Ecto neural progenitor cell (in vitro differentiated cells): ENCODE measurements at regions not wholly inside any gene's neighbourhood (a gene's known extent, or its start where the extent isn't known, plus 50 kb on each side); places are given as distances from the start of the nearest gene placed in this dataset.
"Not testable (repeated sequence)": the region's sequence is repeated elsewhere in the genome, so short reads cannot be mapped to it uniquely, and the experiment has no call there.

Source experiments
- DNase-seq: peaks from one replicate; pipeline ENCODE4 v3.0.0-alpha.2; 2018; ENCODE audit warnings: low spot score

DNA sequence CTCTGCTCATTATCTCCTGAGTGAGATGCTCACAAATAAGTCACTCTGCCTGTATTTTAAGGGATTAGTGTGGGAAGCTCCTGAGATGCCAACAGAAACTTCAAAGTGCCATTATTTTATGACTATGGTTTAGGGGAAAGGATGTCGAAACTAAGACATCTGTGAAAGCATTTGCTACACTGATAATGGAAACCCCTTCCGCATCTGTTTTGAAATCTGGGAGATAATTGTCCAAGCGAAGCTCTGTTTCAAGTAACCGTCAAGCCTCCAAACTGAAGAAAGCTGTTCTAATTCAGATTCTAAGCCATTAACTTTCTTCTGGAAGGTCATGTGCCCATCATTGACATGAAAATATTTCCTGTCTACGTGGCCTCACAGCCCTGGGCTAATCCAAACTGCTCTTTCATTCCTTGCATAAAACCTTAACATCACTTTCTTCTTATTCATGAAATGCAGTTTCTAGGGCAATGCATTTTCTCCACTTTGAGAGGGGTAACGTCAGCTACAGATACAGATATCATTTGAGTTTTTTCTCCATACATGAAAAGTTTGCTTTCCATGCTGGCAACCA is 932.0 kb downstream of the C6orf118 start:
- DNase-seq = no peak

DNA sequence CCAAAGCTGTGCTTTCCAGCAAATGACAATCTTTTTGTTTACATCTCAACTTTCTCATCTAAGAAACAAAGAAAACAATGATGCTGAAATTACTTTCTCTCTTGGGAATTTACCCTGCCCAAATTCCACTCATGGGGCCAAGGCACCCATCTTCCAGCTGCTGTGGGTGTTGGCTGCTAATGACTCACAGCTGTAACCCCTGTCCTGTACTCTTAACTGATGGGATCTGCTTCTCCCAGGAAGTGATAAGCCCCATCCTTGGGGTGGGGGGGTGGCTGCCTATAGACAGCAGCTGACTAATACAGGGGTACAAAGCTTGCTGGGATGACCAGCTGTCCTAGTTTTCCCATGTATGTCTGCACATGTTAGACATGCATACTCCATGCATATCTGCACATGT is 938.6 kb downstream of the C6orf118 start:
- no peak for DNase-seq

DNA sequence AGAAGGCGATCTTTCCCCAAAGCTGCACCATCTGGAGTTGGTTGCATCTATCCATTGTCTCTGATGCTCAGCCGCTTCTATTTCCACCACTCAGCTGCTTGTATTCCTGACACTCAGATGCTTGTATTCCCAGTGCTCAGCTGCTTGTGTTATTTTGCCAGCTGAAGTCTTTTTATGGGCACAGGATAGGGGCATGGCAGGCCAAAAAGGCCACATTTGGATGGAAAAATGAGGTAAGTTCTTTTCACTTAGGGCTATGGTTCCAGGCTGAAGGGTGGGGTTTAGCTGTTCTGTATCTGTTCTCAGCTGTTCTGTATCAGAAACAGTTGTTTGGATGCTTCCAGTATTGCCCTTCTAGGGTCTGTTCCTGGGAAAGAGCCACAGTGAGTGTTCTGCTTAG is 944.9 kb downstream of the QKI start:
- DNase-seq = no peak

DNA sequence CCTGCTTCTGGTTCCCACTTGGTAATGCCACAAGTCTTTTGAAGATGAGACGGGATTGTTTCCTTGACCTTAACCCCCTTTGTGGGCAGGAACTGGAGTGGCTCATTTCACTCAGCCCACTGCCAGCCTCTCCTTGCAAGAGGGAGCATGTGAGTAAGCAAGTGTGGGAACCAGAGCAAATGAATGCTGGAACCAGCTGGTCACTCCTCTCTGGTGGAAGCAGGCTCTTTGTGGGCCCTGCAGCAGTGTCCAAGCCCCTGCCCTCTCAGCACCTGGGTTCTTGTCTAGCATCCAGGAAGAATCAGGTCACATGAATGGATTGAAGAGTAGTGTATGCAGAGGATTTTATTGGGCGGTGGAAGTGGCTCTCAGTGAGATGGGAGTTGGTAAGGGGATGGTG is 944.5 kb downstream of the QKI start:
- DNase-seq = no peak

DNA sequence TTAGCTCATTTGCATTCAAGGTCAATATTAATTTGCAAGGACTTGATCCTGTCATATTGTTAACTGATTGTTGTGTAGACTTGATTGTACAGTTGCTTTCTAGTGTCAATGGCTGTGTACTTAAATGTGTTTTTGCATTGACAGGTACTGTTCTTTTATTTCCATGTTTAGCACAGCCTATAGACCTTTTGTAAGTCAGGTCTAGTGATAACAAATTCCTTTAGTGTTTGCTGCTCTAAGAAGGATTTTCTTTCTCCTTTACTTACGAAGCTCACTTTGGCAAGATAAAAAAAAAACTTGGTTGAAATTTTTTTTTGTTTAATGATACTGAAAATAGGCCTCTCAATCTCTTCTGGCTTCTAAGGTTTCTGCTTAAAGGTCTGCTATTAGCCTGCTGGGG is 942.3 kb downstream of the QKI start:
- DNase-seq = no peak

DNA sequence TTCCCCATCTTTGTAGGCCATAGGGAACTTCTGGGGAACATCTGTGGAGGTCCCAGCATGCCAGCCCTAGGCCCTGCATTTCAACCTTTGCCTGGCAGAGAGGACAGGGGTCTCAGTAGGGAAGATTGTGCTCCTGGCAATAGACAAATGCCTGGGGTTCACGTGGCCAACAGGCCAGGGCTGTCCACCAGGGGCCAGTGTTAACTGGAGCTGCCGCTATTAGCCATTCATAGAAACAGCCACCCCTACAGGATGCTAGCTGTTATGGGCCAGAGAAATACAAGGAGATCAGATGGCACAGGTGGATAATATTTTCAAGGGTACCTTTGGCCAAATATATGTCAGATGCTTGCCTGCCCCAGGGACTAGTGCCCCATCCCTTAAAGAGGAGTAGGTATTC is 932.9 kb downstream of the QKI start:
- DNase-seq = no peak

DNA sequence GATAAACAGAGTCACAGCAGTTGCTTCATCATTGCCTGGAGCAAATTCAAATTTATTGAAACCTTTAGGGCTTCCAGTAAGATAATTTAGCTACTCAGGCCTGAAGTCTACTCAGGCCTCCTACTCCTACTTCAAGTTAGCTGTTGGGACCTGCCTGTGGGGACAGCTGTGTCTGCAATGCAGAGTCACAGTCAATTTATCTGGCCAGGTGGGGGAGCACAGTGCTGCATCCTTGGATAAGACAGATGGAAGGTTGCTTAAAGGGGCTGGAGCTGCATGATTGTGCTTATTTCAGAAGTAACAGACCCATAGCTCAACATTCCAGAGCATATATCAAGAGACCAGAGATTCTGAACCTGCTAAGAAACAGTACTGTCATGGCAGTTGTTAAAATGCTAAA is 932.1 kb downstream of the QKI start:
- no peak for DNase-seq

DNA sequence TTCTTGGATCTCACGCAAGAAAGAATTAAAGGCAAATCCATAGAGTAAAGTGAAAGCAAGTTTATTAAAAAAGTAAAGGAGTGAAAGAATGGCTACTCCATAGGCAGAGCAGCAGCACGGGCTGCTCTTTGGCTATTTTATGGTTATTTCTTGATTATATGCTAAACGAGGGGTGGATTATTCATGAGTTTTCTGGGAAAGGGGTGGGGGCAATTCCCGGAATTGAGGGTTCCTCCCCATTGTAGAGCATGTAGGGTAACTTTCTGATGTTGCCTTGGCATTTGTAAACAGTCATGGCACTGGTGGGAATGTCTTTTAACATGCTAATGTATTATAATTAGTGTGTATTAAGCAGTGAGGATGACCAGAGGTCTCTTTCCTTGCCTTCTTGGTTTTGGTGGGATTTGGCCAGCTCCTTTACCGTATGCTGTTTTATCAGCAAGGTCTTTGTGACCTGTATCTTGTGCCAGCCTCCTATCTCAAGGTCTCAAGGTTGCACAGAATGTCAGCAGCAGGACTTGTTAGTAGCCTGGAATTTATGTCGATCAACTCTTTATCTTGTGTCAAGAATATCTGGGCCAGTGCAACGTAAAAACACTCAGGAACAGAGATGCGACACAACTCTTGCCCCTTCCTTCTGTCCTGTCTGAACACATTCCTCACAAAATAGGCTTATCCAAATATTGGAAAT is 931.4 kb downstream of the QKI start:
- no peak for DNase-seq

DNA sequence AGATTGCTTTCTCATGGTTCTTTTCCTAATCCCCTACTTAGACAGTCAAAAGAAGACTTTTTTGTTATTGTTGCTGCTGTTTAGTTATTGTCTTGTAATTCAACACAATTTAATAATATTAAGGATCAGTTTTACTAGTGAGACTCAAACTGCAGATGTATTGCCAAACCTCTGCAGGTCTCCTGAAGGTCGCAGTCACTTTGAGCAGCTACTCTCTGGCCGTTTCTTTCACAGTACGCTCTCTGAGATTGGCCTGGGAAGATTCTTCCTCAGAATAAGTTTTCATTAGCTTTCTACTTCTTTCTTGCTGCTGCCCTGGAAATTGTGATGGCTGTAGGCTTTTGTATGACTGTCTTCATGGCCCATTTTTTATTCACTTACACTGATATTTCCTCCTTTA is 930.8 kb downstream of the QKI start:
- DNase-seq = no peak

DNA sequence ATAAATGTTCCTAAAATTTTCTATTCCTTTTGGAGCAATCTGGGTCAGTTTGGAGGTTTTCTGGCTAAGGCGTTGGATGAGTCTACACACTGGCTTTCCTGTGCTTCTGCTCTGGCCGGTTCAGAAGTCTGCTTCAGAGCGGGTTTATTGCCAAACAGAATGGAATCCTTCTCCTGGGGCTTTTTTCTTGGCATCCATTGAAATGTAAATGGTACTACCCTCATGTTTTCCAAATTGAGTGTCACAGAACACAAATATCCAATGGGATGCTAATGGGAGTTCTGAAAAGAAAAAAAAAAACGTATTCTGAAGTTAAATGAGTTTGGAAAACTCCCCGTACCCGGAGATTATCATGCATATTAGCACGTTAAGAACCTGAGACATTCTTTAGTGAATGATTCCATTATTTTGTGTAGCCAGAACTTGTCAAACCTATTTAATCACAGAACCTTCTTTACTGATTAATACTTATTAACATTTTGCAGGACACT is 930.3 kb downstream of the QKI start:
- no peak for DNase-seq

DNA sequence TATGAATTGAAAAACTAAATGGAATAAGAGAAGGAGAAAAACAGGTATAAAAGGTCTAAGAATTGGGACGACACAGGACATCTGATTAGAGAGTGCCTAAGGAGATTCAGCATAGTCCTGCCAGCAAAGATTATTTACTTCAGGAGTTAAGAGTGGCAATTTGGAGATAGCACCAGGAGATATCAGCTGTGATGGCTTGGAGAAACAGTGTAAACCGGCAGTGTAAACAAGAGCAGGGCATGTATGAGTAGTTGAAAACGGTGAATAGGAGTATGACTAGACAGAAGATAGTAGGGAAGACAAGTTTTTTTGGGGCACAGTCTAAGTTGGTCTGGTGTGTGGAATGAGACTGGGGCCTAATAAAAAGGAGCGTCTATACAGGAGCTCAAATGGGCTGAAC is 924.9 kb downstream of the QKI start:
- not testable (repeated sequence) for DNase-seq

DNA sequence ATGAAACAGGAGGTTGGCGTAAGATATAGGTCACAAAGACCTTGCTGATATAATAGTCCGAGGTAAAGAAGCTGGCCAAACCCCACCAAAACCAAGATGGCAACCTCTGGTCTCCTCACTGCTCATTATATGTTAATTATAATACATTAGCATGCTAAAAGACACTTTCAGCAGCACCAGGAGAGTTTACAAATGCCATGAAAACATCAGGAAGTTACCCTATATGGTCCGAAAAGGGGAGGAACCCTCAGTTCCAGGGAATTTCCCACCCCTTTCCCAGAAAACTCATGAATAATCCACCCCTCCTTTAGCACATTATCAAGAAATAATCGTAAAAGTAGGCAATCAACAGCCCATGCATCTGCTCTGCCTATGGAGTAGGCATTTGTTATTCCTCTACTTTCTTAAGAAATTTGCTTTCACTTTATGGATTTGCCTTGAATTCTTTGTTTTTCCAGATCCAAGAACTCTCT is 923.4 kb downstream of the QKI start:
- no peak for DNase-seq

DNA sequence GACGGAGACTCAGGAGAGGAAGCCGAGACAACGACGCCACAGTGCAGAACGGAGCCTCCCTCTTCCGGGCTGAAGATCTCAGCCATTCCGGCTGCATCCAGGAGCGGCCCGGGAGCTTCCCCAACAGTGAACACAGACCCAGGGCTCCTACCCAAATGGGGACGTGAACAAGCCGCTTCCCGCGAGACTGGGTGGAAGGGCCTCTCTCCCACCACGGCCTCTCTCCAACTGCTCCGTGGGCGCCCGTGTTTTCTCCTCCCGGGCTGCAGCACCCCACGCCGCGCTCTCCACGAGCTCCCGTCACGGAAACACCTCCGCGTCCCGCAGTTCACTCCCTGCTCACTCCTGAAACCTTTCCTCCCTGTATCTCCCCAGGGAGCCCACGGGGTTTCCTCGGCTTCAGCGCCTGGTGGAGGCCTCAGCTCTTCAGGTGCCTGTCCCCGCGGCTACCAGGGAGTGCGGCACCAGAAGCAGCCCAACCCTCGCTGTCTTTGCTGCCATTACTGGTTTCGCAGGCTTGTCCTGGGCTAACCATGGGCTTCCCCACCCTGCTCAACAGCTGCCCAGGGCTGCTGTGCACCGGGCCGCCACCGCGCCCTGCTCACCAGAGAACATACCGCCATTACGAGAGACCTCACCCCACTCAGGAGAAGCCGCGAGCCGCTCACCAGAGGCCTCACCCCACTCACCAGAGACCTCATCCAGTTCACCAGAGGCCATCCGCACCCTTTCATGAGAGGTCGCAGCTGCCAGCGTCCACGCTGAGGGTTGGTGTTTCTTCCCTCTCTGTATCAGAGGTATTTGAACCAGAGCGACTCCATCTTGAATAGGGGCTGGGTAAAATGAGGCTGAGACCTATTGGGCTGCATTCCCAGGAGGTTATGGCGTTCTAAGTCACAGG is 922.8 kb downstream of the QKI start:
- DNase-seq = no peak

DNA sequence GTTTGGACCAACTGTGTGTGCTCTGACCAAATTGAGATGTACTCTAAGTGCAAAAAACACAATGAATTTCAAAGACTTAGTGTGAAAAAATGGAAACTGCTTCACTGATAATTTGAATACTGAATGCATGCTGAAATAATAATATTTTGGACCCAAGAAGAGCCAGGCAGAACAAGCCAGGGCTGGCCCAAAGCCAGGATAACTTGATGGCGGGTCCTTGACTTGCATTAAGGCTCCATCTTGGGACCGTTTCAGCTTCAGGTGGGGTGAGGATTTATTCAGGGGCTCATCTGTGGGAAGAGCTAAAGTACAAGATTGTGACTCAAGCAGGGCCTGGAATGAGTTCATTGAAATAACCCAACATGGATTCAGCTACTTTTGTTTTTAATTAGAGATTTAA is 921.9 kb downstream of the QKI start:
- DNase-seq = no peak

DNA sequence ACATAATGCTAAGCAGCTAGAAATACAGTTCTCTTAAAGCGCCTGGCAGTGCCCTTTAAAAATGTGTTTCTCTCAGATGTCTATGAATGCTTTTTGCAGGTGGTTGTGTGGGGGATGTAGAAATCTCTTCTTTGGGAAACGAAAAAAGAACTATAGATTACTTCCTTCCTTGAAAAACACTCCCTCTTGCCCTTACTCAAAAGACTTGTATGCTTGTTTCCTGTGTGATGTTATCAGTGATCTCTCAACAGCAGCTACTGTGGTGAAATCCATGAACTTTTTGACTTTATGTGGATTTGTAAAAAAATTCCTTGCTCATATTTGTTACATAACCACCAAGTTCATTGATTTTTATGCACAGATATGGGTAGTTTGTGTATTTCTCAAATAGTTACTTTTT is 916.5 kb downstream of the QKI start:
- DNase-seq = no peak

DNA sequence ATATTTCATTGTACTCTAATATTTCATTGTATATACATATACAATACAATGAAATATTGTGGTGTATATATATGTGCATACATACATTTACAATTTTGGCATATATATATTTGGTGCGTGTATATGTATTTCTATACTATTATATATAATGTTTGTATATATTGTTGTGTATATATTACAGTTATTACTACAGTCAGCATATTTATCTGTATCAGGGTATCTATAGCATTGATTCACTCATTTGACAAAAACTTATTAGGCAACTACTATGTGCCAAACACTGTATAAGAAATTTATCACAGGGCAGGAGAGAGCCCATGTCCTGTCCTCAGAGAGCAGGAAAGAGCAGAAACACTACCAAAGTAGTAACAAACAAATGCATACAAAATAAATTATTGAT is 910.6 kb downstream of the QKI start:
- DNase-seq = no peak

DNA sequence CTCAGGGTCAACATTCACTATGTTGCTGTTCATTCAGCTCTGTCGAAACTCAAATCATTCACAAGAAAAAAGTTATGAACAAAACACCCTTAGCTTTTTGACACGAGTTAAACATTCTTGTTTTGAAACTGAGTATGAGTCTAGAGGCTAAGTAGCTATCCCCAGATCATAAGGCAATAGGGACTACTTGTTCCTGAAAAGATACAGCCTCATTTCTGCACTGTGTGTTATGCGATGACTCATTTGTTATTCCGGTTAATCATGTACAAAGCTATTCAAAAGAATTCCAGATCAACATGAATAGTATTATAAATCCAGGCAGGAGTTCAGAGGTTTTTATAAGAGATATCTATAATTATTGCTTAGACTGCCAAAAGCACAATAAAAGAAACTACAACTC is 908.0 kb downstream of the QKI start:
- no peak for DNase-seq

DNA sequence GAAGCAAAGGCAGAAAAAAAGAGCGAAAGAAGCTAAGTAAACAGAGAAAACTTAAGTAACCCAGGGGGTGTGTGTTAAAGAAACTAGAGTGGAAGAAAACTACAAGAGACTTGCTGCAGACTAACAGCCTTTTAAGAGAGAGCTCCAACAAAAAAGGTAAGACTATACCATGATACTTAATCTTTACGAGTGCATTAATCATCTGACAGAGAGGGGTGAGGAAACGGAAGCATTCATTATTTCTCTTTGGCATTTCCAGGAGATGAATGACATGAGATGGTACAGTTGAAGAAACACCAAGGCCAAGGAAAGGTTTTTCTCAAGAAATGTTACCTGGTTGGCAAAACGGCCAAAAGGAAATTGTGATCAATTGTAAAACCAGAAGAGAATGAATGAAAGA is 906.8 kb downstream of the QKI start:
- no peak for DNase-seq

DNA sequence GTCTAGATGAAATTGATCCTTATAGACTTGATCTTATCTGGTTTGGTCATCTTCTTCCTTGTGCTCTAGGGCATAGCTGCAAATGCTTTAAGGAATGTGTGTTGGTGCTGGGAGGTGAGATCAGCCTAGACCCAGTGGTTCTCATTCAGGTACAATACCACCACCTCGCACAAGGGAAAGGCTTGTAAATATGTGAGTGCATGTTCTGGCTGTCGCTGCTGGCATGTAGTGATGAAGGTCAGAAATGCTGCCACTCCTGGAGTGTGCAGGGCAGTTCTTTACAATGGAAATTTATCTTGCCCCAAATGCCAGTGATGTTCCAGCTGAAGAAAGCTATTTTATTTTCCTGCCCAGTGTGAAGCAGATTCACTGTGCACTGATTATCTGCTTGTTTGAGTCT is 900.9 kb downstream of the QKI start:
- no peak for DNase-seq

DNA sequence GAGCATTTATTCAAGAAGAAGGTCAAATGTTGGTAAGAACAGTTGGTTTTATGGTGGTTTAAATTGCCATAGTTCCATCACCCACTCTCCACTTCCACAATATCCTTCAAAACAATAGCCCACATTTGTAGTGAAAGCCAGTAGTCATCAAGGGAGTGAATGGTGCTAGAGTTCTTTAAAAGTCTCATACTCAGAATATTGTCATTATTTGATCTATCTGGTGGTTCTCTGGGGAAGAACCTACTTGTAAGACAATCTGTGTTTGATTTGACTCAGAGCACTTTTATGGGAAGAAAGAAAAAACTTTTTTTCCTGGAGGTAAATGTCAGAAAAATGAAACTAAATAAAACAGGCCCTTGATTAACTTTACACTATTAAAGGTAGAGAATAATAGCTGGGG is 893.8 kb downstream of the QKI start:
- DNase-seq = no peak

DNA sequence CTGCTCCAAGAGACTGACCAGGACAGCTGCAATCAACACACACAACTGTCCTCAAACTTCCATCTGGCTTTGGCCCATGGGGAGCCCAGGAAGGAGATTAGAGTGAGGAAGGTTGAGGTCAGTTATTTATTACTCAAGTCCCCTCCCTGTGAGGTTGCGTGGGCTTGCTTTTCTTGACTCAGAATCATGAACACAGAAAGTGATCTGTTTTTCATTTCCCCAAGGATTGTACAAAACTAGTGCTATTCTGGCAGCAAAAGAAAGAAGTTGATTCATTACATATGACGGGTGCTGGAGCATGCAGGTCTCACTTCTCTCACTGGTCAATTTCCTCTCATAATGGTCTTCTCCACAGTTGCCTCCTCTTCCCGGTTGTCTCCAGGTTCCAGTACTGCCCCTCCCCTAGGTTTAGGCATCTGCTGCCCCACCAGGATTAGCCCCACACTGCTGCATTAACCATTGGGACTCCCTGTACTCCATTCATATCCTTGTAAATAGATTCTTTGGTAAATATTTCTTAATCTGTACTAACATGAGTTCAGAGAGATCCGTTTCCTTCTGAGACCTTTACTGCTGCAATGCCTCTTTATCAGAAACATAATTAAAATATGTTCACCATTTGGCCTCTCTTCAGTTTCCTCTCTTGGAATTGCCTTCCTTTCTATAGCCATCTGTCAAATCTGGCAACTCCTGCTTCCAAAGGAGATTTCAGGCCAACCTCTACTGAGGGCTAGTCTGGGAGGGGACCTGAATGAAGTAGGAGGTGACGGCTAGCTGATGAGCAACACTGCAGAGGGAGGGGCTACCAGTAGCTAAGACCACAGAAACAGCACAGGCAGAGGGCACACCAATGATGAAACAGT is 888.8 kb downstream of the QKI start:
- no peak for DNase-seq

DNA sequence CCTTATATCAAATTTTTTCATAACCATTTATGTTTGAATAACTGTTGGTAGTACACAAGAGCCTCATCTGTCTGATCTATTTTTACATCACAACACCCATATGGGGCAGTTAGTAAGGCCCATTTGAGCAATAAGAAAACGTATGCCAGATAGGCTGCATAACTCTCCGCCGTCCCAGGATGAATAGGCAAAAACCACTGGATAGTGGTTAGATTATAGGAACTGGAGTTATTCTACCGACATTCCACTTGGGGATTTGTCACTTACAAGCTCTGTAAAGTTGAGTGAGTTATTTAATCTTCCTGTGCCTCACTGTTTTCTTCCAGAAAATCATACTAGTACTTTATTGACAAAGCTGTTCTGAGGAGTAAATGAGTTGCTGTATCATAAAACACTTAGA is 881.9 kb downstream of the QKI start:
- DNase-seq = no peak
